GM23248 (cell line): ENCODE measurements at regions not wholly inside any gene's neighbourhood (a gene's known extent, or its start where the extent isn't known, plus 50 kb on each side); places are given as distances from the start of the nearest gene placed in this dataset.
"Not testable (repeated sequence)": the region's sequence is repeated elsewhere in the genome, so short reads cannot be mapped to it uniquely, and the experiment has no call there.

Source experiments
- DNase-seq: peaks from one replicate; pipeline ENCODE4 v3.0.0-alpha.2; 2015
- H2AFZ ChIP-seq: fragments of 200-600 bp; sonication (generic); 2 replicates; pipeline ENCODE4 v1.6.1; 2016; ENCODE audit warnings: antibody characterized with exemption
- H3F3A ChIP-seq: fragments of 200-600 bp; sonication (generic); 2 replicates; pipeline ENCODE4 v1.6.1; 2016; ENCODE audit warnings: mild to moderate bottlenecking, antibody characterized with exemption, mixed run types; ENCODE audit not compliant: insufficient read depth
- H3K27ac ChIP-seq: fragments of 200-600 bp; sonication (generic); 2 replicates; pipeline ENCODE4 v1.5.1; 2016; ENCODE audit warnings: mild to moderate bottlenecking
- H3K27me3 ChIP-seq: fragments of 200-600 bp; sonication (generic); replicated peaks from 2 replicates; pipeline ENCODE4 v1.6.1; 2016; ENCODE audit warnings: mild to moderate bottlenecking; ENCODE audit not compliant: insufficient read depth
- H3K36me3 ChIP-seq: fragments of 200-600 bp; sonication (generic); 2 replicates; pipeline ENCODE4 v1.6.1; 2016; ENCODE audit warnings: low read depth, mild to moderate bottlenecking
- H3K4me1 ChIP-seq: fragments of 200-600 bp; sonication (generic); 2 replicates; pipeline ENCODE4 v1.6.1; 2016; ENCODE audit warnings: mild to moderate bottlenecking; ENCODE audit not compliant: insufficient read depth
- H3K4me2 ChIP-seq: fragments of 200-600 bp; sonication (generic); one replicate; pipeline ENCODE4 v1.6.1; 2016; ENCODE audit warnings: mild to moderate bottlenecking; ENCODE audit not compliant: unreplicated experiment
- H3K4me3 ChIP-seq: fragments of 200-600 bp; sonication (generic); 2 replicates; pipeline ENCODE4 v1.5.1; 2016; ENCODE audit warnings: mild to moderate bottlenecking
- H3K79me2 ChIP-seq: fragments of 200-600 bp; sonication (generic); 2 replicates; pipeline ENCODE4 v1.6.1; 2016; ENCODE audit warnings: mild to moderate bottlenecking; ENCODE audit not compliant: insufficient read depth
- H3K9ac ChIP-seq: fragments of 200-600 bp; sonication (generic); 2 replicates; pipeline ENCODE4 v1.6.1; 2016; ENCODE audit warnings: mild to moderate bottlenecking
- H3K9me2 ChIP-seq: fragments of 200-600 bp; sonication (generic); 2 replicates; pipeline ENCODE4 v1.6.1; 2016; ENCODE audit warnings: mixed run types, mild to moderate bottlenecking, moderate library complexity; ENCODE audit not compliant: insufficient read depth
- H3K9me3 ChIP-seq: fragments of 200-600 bp; sonication (generic); one replicate; pipeline ENCODE4 v1.6.1; 2017; ENCODE audit warnings: low read depth
- H4K20me1 ChIP-seq: fragments of 200-600 bp; sonication (generic); 2 replicates; pipeline ENCODE4 v1.6.0; 2016; ENCODE audit not compliant: insufficient read depth
- EZH2 ChIP-seq: fragments of 200-600 bp; sonication (generic); IDR thresholded peaks from 2 replicates; pipeline ENCODE4 v1.6.1; 2018; ENCODE audit warnings: antibody characterized with exemption, mild to moderate bottlenecking; ENCODE audit not compliant: insufficient read depth, poor library complexity, severe bottlenecking
- EZH2phosphoT487 ChIP-seq: fragments of 200-600 bp; sonication (generic); IDR thresholded peaks from 2 replicates; pipeline ENCODE4 v1.6.1; 2018; ENCODE audit warnings: antibody characterized with exemption, moderate library complexity, mild to moderate bottlenecking, low read depth; ENCODE audit not compliant: insufficient read depth
- WGBS, 2 experiments: methylation state at CpG; one replicate each; pipeline ENCODE4 v1.1.6; 2015 to 2017; ENCODE audit warnings: low lambda C conversion rate in 2 of 2, low coverage in 1 of 2; ENCODE audit errors: missing lambda C conversion rate in 2 of 2; 5-methylcytosine and 5-hydroxymethylcytosine counted together
- in situ Hi-C: fragments of 300-500 bp; cut with MboI; formaldehyde crosslinking; loops from 2 replicates; pipeline ENCODE4 v1.15.0; 2020

DNA sequence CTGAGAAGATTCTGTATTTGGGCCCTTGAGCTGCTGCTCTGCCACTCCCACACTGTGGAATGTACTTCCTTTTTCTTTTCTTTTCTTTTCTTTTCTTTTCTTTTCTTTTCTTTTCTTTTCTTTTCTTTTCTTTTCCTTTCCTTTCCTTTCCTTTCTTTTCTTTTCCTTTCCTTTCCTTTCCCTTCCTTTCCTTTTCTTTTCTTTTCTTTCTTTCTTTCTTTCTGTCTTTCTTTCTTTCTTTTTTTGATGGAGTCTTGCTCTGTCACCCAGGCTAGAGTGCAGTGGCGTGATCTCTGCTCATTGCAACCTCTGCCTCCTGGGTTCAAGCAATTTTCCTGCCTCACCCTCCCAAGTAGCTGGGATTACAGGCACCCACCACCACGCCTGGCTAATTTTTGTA is 89.8 kb downstream of the DNAAF6 start:
- H3K4me1 ChIP-seq, H3K9me3 ChIP-seq, H2AFZ ChIP-seq, H3K27me3 ChIP-seq, H3K4me3 ChIP-seq, H3K27ac ChIP-seq, H3K79me2 ChIP-seq, in situ Hi-C loops, DNase-seq, H4K20me1 ChIP-seq, H3F3A ChIP-seq, H3K36me3 ChIP-seq, H3K9me2 ChIP-seq, H3K9ac ChIP-seq, H3K4me2 ChIP-seq: not testable (repeated sequence)
- 20% methylated on average over 1 to 2 of the region's 2 CpGs for WGBS, 2 experiments

DNA sequence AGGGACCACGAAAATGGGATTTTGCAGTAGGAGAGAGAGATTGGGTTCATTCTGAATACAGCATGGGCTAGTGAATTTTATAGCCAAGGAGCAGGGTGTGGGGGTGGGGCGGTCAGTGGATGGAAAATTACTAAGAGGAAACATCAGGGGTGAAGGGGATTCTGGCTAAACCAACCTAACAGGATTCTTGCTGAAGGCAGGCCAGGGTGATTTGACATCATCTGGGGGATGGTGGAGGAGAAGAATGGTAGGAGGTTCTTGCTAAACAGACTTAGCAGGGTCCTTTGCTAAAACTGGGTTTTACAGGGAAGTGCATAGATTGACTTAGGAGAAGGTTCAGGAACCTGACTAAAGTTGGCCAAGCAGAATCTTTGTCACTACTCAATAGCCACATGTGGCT is 91.9 kb downstream of the DNAAF6 start:
- in situ Hi-C loops = no loop called here
- Histone ChIP-seq H3F3A (no peaks in the 10 kb centered on the region), H3K79me2 (no peaks in the 10 kb centered on the region), H2AFZ (no peak overlapping the region), H3K9me2 (no peaks in the 10 kb centered on the region), H3K4me3 (no peak overlapping the region), H3K36me3 (no peaks in the 10 kb centered on the region), H4K20me1 (no peaks in the 10 kb centered on the region), H3K9ac (no peak overlapping the region), H3K27ac (no peak overlapping the region), H3K9me3 (no peaks in the 10 kb centered on the region), H3K4me1 (no peaks in the 10 kb centered on the region), H3K27me3 (no peaks in the 10 kb centered on the region), H3K4me2 (no peak overlapping the region)
- TF ChIP-seq EZH2phosphoT487 = no peak
- TF ChIP-seq EZH2 = no peak
- DNase-seq = no peak
- WGBS, 2 experiments = 3 to 15% methylated on average over 2 of the region's 2 CpGs

DNA sequence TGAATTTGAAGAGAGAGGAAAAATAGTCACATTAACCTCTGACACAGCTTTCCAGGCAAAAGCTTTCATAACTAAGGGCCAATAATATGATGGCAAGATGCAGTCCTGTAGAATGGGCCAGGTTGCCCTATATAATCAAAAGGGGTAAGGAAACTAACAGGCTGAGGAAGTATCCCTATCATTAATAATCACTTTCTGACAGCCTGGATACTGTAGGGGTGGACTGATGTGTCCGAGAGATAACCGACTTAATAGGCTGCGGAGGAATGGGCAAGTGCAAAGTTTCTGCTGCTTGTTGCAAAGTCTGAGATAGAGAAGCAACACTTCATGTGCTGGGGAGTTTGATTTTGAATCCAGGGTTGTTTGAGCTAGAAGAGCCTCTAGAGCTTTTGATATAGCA is 94.8 kb downstream of the DNAAF6 start:
- Histone ChIP-seq H3K36me3 (no peaks in the 10 kb centered on the region), H2AFZ (no peak overlapping the region), H3F3A (no peaks in the 10 kb centered on the region), H3K27me3 (no peaks in the 10 kb centered on the region), H3K4me1 (no peaks in the 10 kb centered on the region), H3K79me2 (no peaks in the 10 kb centered on the region), H3K27ac (no peak overlapping the region), H4K20me1 (no peaks in the 10 kb centered on the region), H3K9ac (no peak overlapping the region), H3K4me3 (no peak overlapping the region), H3K4me2 (no peak overlapping the region), H3K9me3 (no peaks in the 10 kb centered on the region), H3K9me2 (no peaks in the 10 kb centered on the region)
- DNase-seq = no peak
- WGBS, 2 experiments = 73 to 84% methylated on average over 3 of the region's 3 CpGs
- in situ Hi-C loops = no loop called here
- TF ChIP-seq EZH2phosphoT487 = no peak
- no peak for TF ChIP-seq EZH2

DNA sequence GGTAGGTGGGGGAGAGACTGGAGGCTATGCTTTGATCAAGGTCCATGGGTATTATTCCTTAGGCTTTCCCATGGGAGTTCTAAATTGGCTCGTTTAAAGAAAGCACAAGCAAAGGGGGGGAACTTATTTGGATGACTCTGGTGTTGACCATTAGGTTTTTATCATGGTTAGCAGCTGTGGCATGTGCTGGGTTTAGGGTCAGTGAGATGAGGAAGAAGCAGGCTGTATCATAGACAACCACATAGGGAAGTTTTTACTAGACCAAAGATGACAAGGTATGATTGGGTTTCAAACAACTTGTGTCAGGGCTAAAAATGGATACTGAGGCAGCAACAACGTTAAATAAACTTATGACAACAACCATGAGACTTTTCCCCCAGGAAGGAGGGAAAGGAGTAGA is 97.7 kb downstream of the DNAAF6 start:
- no peak for DNase-seq
- TF ChIP-seq EZH2phosphoT487 (no peak), EZH2 (no peak)
- no peak overlapping the region for H2AFZ ChIP-seq
- no peaks in the 10 kb centered on the region for H3K79me2 ChIP-seq
- no peaks in the 10 kb centered on the region for H3F3A ChIP-seq
- no peak overlapping the region for H3K4me3 ChIP-seq
- H3K36me3 ChIP-seq = no peaks in the 10 kb centered on the region
- H3K27ac ChIP-seq = no peak overlapping the region
- H3K4me2 ChIP-seq = no peak overlapping the region
- H3K9me2 ChIP-seq = no peaks in the 10 kb centered on the region
- no peaks in the 10 kb centered on the region for H3K4me1 ChIP-seq
- no peaks in the 10 kb centered on the region for H4K20me1 ChIP-seq
- in situ Hi-C loops = no loop called here
- no peaks in the 10 kb centered on the region for H3K9me3 ChIP-seq
- H3K27me3 ChIP-seq = no peaks in the 10 kb centered on the region
- no peak overlapping the region for H3K9ac ChIP-seq
- 0% methylated on average over 2 of the region's 2 CpGs for WGBS, 2 experiments

- Histone ChIP-seq H2AFZ (no peak overlapping the region), H3K36me3 (no peaks in the 10 kb centered on the region), H3K4me3 (no peak overlapping the region), H3K4me2 (no peak overlapping the region), H3K27ac (no peak overlapping the region), H3K9me2 (no peaks in the 10 kb centered on the region), H3K27me3 (no peaks in the 10 kb centered on the region), H4K20me1 (no peaks in the 10 kb centered on the region), H3F3A (no peaks in the 10 kb centered on the region), H3K79me2 (no peaks in the 10 kb centered on the region), H3K9me3 (no peaks in the 10 kb centered on the region), H3K9ac (no peak overlapping the region), H3K4me1 (no peaks in the 10 kb centered on the region)
- in situ Hi-C loops = no loop called here
- TF ChIP-seq EZH2phosphoT487 = no peak
- no peak for TF ChIP-seq EZH2
- DNase-seq = no peak
- 20 to 23% methylated on average over 4 to 9 of the region's 39 CpGs for WGBS, 2 experiments
These were observed 117.5 kb downstream of the DNAAF6 start for GRCh38 chrX:107323786-107324492.
